Neural progenitor cell (in vitro differentiated cells): ENCODE measurements at regions not wholly inside any gene's neighbourhood (a gene's known extent, or its start where the extent isn't known, plus 50 kb on each side); places are given as distances from the start of the nearest gene placed in this dataset.

Experiments
- DNase-seq: peaks from one replicate; pipeline ENCODE4 v3.0.0-alpha.2; 2016; ENCODE audit warnings: low spot score
- H2AFZ ChIP-seq: fragments of 200-600 bp; sonication (generic); replicated peaks from 2 replicates; pipeline ENCODE4 v1.6.1; 2016; ENCODE audit warnings: antibody characterized with exemption
- H3F3A ChIP-seq: fragments of 200-600 bp; sonication (generic); 2 replicates; pipeline ENCODE4 v1.6.1; 2016; ENCODE audit warnings: antibody characterized with exemption, low read depth
- H3K27ac ChIP-seq: fragments of 200-600 bp; sonication (generic); 2 replicates; pipeline ENCODE4 v1.5.1; 2016; ENCODE audit warnings: mild to moderate bottlenecking
- H3K27me3 ChIP-seq: fragments of 200-600 bp; sonication (generic); 2 replicates; pipeline ENCODE4 v1.6.1; 2016; ENCODE audit warnings: mild to moderate bottlenecking, moderate library complexity
- H3K36me3 ChIP-seq: fragments of 200-600 bp; sonication (generic); 2 replicates; pipeline ENCODE4 v1.5.1; 2016
- H3K4me1 ChIP-seq: fragments of 200-600 bp; sonication (generic); 2 replicates; pipeline ENCODE4 v1.6.1; 2016; ENCODE audit warnings: mixed run types
- H3K4me2 ChIP-seq: fragments of 200-600 bp; sonication (generic); 2 replicates; pipeline ENCODE4 v1.6.1; 2016
- H3K4me3 ChIP-seq: fragments of 200-600 bp; sonication (generic); 2 replicates; pipeline ENCODE4 v1.5.1; 2016
- H3K79me2 ChIP-seq: fragments of 200-600 bp; sonication (generic); 2 replicates; pipeline ENCODE4 v1.6.1; 2016; ENCODE audit warnings: low read depth
- H3K9ac ChIP-seq: fragments of 200-600 bp; sonication (generic); 2 replicates; pipeline ENCODE4 v1.6.1; 2016
- H3K9me3 ChIP-seq: fragments of 200-600 bp; sonication (generic); 2 replicates; pipeline ENCODE4 v1.5.1; 2016; ENCODE audit warnings: low read depth
- H4K20me1 ChIP-seq: fragments of 200-600 bp; sonication (generic); 2 replicates; pipeline ENCODE4 v1.6.1; 2016; ENCODE audit warnings: low read depth
- H3K27ac Mint-ChIP-seq: 3 replicates; pipeline ENCODE4 v1.8.0; 2021; ENCODE audit warnings: mixed read lengths
- H3K27me3 Mint-ChIP-seq: 2 replicates; pipeline ENCODE4 v1.8.0; 2022; ENCODE audit warnings: low read depth, mild to moderate bottlenecking, inconsistent platforms, moderate library complexity, mixed read lengths; ENCODE audit not compliant: insufficient read depth
- H3K36me3 Mint-ChIP-seq: 3 replicates; pipeline ENCODE4 v1.8.0; 2021; ENCODE audit warnings: mixed read lengths
- H3K4me1 Mint-ChIP-seq: 3 replicates; pipeline ENCODE4 v1.8.0; 2021; ENCODE audit warnings: mixed read lengths
- H3K4me3 Mint-ChIP-seq: 3 replicates; pipeline ENCODE4 v1.8.0; 2021; ENCODE audit warnings: mild to moderate bottlenecking, moderate library complexity, mixed read lengths
- H3K9me3 Mint-ChIP-seq: 3 replicates; pipeline ENCODE4 v1.8.0; 2020; ENCODE audit warnings: mixed read lengths
- EZH2 ChIP-seq: fragments of 200-600 bp; sonication (generic); IDR thresholded peaks from 2 replicates; pipeline ENCODE4 v1.6.1; 2017; ENCODE audit warnings: antibody characterized with exemption, mild to moderate bottlenecking, moderate library complexity
- EZH2phosphoT487 ChIP-seq: fragments of 200-600 bp; sonication (generic); IDR thresholded peaks from 2 replicates; pipeline ENCODE4 v1.6.1; 2017; ENCODE audit warnings: antibody characterized with exemption
- TF ChIP-seq, protein P1 (sequence below): fragments of 200-600 bp; sonication (generic); IDR thresholded peaks from 2 replicates; pipeline ENCODE4 v1.5.1; 2017; ENCODE audit warnings: antibody characterized with exemption, mild to moderate bottlenecking

DNA sequence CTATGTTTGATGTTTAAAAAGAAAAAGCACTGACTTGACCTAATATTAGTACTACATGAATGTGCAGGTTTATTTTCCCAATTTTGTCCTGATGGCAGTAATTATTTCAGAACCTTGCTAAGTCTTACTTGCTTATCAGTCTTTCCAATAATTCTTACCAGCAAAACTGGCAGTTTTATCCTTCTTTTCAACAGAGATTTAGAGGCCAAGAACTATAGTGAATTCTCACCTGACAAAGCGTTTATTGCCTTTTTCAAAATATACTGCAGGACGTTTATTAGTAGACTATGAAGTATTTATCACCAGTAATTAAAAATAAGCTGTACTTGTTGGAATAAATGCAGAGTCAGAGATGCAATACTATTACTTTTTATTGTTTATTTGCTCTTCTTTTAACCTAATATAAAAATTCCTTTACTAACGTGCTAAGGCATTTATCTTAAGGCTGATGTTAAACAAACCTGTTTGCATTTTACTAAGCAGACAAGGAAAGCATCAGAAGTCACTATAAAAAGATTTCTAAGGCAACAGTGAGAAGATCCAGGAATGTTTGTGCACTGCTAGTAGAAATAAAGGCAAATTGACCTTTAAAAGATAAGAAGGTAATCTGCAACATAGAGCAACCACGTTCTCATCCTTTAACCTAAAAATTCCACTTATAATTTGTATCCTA is 80.3 kb upstream of the NOCT start:
- no peak overlapping the region for H3K27ac Mint-ChIP-seq
- peaks cover 2% of the 10 kb centered on the region for H3K27me3 Mint-ChIP-seq
- H3F3A ChIP-seq: peaks cover 7% of the 10 kb centered on the region
- TF ChIP-seq, protein P1, sequence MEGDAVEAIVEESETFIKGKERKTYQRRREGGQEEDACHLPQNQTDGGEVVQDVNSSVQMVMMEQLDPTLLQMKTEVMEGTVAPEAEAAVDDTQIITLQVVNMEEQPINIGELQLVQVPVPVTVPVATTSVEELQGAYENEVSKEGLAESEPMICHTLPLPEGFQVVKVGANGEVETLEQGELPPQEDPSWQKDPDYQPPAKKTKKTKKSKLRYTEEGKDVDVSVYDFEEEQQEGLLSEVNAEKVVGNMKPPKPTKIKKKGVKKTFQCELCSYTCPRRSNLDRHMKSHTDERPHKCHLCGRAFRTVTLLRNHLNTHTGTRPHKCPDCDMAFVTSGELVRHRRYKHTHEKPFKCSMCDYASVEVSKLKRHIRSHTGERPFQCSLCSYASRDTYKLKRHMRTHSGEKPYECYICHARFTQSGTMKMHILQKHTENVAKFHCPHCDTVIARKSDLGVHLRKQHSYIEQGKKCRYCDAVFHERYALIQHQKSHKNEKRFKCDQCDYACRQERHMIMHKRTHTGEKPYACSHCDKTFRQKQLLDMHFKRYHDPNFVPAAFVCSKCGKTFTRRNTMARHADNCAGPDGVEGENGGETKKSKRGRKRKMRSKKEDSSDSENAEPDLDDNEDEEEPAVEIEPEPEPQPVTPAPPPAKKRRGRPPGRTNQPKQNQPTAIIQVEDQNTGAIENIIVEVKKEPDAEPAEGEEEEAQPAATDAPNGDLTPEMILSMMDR: no peak
- TF ChIP-seq EZH2: no peak
- TF ChIP-seq EZH2phosphoT487: no peak
- H3K9ac ChIP-seq: no peak overlapping the region
- H3K4me3 Mint-ChIP-seq: no peak overlapping the region
- H3K4me1 ChIP-seq: peaks cover 15% of the 10 kb centered on the region
- H3K27ac ChIP-seq: no peak overlapping the region
- H2AFZ ChIP-seq: no peak overlapping the region
- DNase-seq: no peak
- H3K79me2 ChIP-seq: no peaks in the 10 kb centered on the region
- H3K36me3 ChIP-seq: no peaks in the 10 kb centered on the region
- no peaks in the 10 kb centered on the region for H3K36me3 Mint-ChIP-seq
- no peaks in the 10 kb centered on the region for H4K20me1 ChIP-seq
- H3K4me3 ChIP-seq: no peak overlapping the region
- no peak overlapping the region for H3K4me2 ChIP-seq
- no peaks in the 10 kb centered on the region for H3K9me3 Mint-ChIP-seq
- no peaks in the 10 kb centered on the region for H3K27me3 ChIP-seq
- no peaks in the 10 kb centered on the region for H3K9me3 ChIP-seq
- peaks cover 27% of the 10 kb centered on the region for H3K4me1 Mint-ChIP-seq

- no peaks in the 10 kb centered on the region for H3K4me1 ChIP-seq
- H3K36me3 ChIP-seq: no peaks in the 10 kb centered on the region
- no peaks in the 10 kb centered on the region for H3K79me2 ChIP-seq
- TF ChIP-seq EZH2phosphoT487: no peak
- TF ChIP-seq, protein P1: no peak
- no peak for TF ChIP-seq EZH2
- no peaks in the 10 kb centered on the region for H3K9me3 ChIP-seq
- H3K27me3 ChIP-seq: no peaks in the 10 kb centered on the region
- peaks cover 3% of the 10 kb centered on the region for H3K27me3 Mint-ChIP-seq
- no peak overlapping the region for H3K27ac Mint-ChIP-seq
- no peaks in the 10 kb centered on the region for H3K36me3 Mint-ChIP-seq
- DNase-seq: no peak
- no peaks in the 10 kb centered on the region for H4K20me1 ChIP-seq
- H3K4me2 ChIP-seq: no peak overlapping the region
- no peak overlapping the region for H3K4me3 ChIP-seq
- H3K27ac ChIP-seq: no peak overlapping the region
- H3K9ac ChIP-seq: no peak overlapping the region
- H3K9me3 Mint-ChIP-seq: peaks cover 12% of the 10 kb centered on the region
- no peaks in the 10 kb centered on the region for H3K4me1 Mint-ChIP-seq
- no peak overlapping the region for H2AFZ ChIP-seq
- H3K4me3 Mint-ChIP-seq: no peak overlapping the region
- H3F3A ChIP-seq: no peaks in the 10 kb centered on the region
Observed at GRCh38 chr4:138927072-138927471, 88.5 kb upstream of the NOCT start.

GRCh38 chr4:138925495-138925894 is 90.1 kb upstream of the NOCT start:
- H3K4me1 ChIP-seq: no peaks in the 10 kb centered on the region
- DNase-seq: no peak
- Mint-ChIP-seq H3K4me3 (no peak overlapping the region), H3K4me1 (no peaks in the 10 kb centered on the region), H3K36me3 (no peaks in the 10 kb centered on the region), H3K27ac (no peak overlapping the region), H3K9me3 (peaks cover 12% of the 10 kb centered on the region), H3K27me3 (peaks cover 2% of the 10 kb centered on the region)
- H3K27me3 ChIP-seq: no peaks in the 10 kb centered on the region
- H3K4me2 ChIP-seq: no peak overlapping the region
- H3K79me2 ChIP-seq: no peaks in the 10 kb centered on the region
- H3K9ac ChIP-seq: no peak overlapping the region
- no peak overlapping the region for H2AFZ ChIP-seq
- no peak overlapping the region for H3K27ac ChIP-seq
- no peaks in the 10 kb centered on the region for H4K20me1 ChIP-seq
- TF ChIP-seq, protein P1: no peak
- TF ChIP-seq EZH2phosphoT487 (no peak), EZH2 (no peak)
- no peaks in the 10 kb centered on the region for H3F3A ChIP-seq
- no peaks in the 10 kb centered on the region for H3K9me3 ChIP-seq
- no peak overlapping the region for H3K4me3 ChIP-seq
- H3K36me3 ChIP-seq: no peaks in the 10 kb centered on the region
